ENCODE measurements at regions not wholly inside any gene's neighbourhood (a gene's known extent, or its start where the extent isn't known, plus 50 kb on each side); places are given as distances from the start of the nearest gene placed in this dataset.
"Not testable (repeated sequence)": the region's sequence is repeated elsewhere in the genome, so short reads cannot be mapped to it uniquely, and the experiment has no call there.

DNA sequence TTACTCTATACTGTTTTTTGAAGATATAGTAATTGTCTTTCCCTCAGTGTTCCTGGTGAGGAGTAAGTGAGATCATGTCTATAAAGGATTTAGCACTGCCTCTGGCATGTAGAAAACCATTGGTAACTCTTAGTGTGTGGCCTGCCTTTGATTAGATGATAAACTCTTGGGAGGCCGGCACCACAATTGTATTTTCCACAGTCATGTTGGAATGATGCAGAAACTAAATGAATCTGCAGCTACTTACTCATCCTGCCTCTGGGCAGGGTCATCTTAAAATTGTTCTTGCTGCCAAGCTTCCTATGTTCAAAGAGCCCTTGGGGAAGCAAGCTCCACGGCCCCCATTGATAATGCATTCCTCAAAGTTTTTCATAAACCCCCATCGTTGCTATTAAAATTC is 204.6 kb downstream of the ANKRD7 start:
- no peak for DNase-seq
- H3K4me1 ChIP-seq = no peaks in the 10 kb centered on the region
- no peak overlapping the region for H3K4me3 ChIP-seq
- no peaks in the 10 kb centered on the region for H3K27me3 ChIP-seq
- no peak overlapping the region for H3K27ac ChIP-seq
- intact Hi-C loops (cut with DNase I; ENCODE audit: low total_unique reads) = no loop called here
- H3K9me3 ChIP-seq = no peaks in the 10 kb centered on the region
- H3K36me3 ChIP-seq = no peaks in the 10 kb centered on the region
- TF ChIP-seq POLR2A (IDR thresholded peaks at IDR 0.05) = no peak
- TF ChIP-seq, protein P1, sequence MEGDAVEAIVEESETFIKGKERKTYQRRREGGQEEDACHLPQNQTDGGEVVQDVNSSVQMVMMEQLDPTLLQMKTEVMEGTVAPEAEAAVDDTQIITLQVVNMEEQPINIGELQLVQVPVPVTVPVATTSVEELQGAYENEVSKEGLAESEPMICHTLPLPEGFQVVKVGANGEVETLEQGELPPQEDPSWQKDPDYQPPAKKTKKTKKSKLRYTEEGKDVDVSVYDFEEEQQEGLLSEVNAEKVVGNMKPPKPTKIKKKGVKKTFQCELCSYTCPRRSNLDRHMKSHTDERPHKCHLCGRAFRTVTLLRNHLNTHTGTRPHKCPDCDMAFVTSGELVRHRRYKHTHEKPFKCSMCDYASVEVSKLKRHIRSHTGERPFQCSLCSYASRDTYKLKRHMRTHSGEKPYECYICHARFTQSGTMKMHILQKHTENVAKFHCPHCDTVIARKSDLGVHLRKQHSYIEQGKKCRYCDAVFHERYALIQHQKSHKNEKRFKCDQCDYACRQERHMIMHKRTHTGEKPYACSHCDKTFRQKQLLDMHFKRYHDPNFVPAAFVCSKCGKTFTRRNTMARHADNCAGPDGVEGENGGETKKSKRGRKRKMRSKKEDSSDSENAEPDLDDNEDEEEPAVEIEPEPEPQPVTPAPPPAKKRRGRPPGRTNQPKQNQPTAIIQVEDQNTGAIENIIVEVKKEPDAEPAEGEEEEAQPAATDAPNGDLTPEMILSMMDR (IDR thresholded peaks at IDR 0.05) = no peak

DNA sequence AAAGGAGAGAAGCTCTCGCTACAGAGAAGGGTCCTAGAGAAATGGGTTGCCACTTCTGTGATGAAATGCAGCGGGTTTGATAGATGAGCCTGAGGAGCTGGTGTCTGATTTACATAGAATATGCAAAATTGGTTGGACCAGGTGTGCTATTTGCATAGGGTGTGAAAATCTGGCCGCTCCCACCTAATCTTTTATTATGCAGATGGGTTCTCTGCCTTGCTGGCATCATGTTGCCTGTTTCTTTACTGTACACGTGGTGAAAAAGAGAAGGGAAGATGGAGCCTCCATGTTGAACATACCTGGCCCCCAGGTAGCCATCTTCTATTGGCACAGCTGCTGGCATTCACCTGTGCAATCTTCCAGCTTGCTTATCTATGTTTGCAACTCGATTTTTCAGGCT is 212.2 kb downstream of the ANKRD7 start:
- no peaks in the 10 kb centered on the region for H3K9me3 ChIP-seq
- intact Hi-C loops (cut with DNase I; ENCODE audit: low total_unique reads) = no loop called here
- H3K27me3 ChIP-seq = no peaks in the 10 kb centered on the region
- TF ChIP-seq, protein P1 (IDR thresholded peaks at IDR 0.05) = no peak
- TF ChIP-seq POLR2A (IDR thresholded peaks at IDR 0.05) = no peak
- no peaks in the 10 kb centered on the region for H3K36me3 ChIP-seq
- no peak overlapping the region for H3K4me3 ChIP-seq
- no peaks in the 10 kb centered on the region for H3K4me1 ChIP-seq
- H3K27ac ChIP-seq = no peak overlapping the region
- DNase-seq = no peak

DNA sequence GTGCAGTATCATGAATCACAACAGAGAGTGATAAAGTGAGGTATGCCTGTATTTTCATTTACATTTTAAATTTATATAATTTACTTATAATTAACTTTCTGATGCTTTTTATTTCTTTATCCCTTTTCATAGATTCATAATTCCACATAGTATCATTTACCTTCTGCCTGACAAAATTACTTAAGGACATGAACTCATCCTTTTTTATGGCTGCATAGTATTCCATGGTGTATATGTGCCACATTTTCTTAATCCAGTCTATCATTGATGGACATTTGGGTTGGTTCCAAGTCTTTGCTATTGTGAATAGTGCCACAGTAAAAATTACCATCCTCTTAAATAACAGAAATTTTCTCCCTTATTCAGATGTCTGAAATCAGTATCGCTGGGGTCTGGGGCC is 224.5 kb downstream of the ANKRD7 start:
- H3K9me3 ChIP-seq; intact Hi-C loops (cut with DNase I; ENCODE audit: low total_unique reads); H3K36me3 ChIP-seq; H3K27me3 ChIP-seq; H3K27ac ChIP-seq; DNase-seq; H3K4me1 ChIP-seq; H3K4me3 ChIP-seq: not testable (repeated sequence)

DNA sequence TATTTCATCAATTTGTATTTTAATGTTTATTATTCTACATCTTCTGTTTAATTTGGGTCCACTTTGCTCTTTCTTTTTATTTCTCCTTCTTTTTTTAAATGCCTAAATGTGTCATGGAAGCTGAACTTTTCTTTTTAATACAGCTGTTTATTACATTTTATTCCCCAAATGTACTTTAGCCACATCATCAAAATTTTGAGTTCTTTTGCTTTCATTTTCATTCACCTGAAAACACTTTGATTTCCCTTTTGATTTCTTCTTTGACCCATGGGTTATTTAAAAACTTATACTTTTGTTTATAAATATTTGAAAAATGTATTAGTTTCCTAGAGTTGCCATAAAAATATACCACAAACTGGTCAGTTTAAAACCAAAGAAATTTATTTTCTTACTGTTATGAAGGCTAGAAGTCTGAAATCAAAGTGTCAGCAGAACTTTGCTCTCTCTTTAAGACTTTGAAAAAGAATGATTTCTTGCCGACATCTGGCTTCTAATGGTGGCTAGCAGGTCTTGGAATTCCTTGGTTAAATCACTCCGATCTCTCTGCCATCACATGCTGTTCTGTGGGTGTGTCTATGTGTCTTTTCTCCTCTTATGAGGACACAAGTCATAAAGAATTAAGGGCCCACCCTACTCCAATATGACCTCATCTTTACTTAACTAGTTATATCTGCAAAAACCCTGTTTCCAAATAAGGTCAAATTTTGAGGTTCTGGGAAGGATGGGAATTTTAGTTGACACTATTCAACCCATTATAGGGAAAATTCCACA is 225.5 kb downstream of the ANKRD7 start:
- intact Hi-C loops (cut with DNase I; ENCODE audit: low total_unique reads) = no loop called here
- no peak for TF ChIP-seq POLR2A (IDR thresholded peaks at IDR 0.05)
- TF ChIP-seq, protein P1 (IDR thresholded peaks at IDR 0.05) = no peak
- Histone ChIP-seq H3K9me3 (no peaks in the 10 kb centered on the region), H3K27me3 (no peaks in the 10 kb centered on the region), H3K4me3 (no peak overlapping the region), H3K27ac (no peak overlapping the region), H3K4me1 (no peaks in the 10 kb centered on the region), H3K36me3 (no peaks in the 10 kb centered on the region)
- DNase-seq = no peak

DNA sequence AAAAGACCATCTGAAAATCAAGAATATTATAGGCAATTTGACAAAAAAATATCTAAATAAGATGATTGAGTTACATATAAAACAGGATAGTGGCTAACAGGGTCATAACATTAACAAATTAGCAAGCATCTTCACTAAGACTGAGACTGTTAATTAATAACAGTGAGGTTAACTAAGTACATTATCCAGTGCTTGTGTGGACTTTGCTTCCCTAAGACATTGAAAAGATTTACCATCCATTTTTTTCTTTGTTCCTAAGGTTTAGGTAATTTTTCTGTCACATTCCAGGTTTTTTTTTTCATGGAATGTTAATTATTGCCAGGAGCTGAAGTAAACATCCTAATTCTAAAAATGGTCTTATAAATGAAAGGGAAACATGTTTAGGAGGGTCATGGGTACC is 227.6 kb downstream of the ANKRD7 start:
- no peak overlapping the region for H3K27ac ChIP-seq
- no peaks in the 10 kb centered on the region for H3K27me3 ChIP-seq
- intact Hi-C loops (cut with DNase I; ENCODE audit: low total_unique reads) = no loop called here
- no peaks in the 10 kb centered on the region for H3K9me3 ChIP-seq
- no peak for DNase-seq
- no peaks in the 10 kb centered on the region for H3K4me1 ChIP-seq
- H3K4me3 ChIP-seq = no peak overlapping the region
- TF ChIP-seq, protein P1 (IDR thresholded peaks at IDR 0.05) = no peak
- TF ChIP-seq POLR2A (IDR thresholded peaks at IDR 0.05) = no peak
- H3K36me3 ChIP-seq = no peaks in the 10 kb centered on the region

DNA sequence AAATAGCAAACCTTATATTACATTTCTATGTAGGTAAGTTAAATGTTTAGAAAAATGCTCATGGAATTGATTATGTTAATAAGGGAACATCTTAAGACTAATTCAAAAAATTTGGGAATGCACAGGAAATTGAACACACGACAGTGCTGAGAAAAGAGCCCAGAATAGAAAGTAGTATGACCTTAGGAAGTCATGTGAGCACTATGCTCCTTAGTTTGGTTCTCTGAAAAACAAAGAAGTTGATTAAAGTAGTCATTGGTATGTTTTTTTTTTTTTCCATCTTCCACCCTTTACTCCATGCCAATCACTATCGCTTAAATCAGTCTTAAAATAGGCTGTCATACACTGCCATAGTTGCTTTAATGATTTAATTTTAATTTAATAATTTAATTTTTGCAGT is 242.9 kb downstream of the ANKRD7 start:
- Histone ChIP-seq H3K4me1 (no peaks in the 10 kb centered on the region), H3K27ac (no peak overlapping the region), H3K4me3 (no peak overlapping the region), H3K36me3 (no peaks in the 10 kb centered on the region), H3K27me3 (no peaks in the 10 kb centered on the region), H3K9me3 (no peaks in the 10 kb centered on the region)
- no peak for DNase-seq
- intact Hi-C loops (cut with DNase I; ENCODE audit: low total_unique reads) = no loop called here
- no peak for TF ChIP-seq POLR2A (IDR thresholded peaks at IDR 0.05)
- TF ChIP-seq, protein P1 (IDR thresholded peaks at IDR 0.05) = no peak
